HFF-Myc (cell line): ENCODE measurements at regions not wholly inside any gene's neighbourhood (a gene's known extent, or its start where the extent isn't known, plus 50 kb on each side); places are given as distances from the start of the nearest gene placed in this dataset.
"Not testable (repeated sequence)": the region's sequence is repeated elsewhere in the genome, so short reads cannot be mapped to it uniquely, and the experiment has no call there.

Experiments
- DNase-seq: peaks from one replicate; pipeline ENCODE4 v3.0.0-alpha.2; 2011; ENCODE audit warnings: low read depth; ENCODE audit errors: extremely low read depth
- H3K4me3 ChIP-seq: replicated peaks from 2 replicates; pipeline ENCODE4 v1.5.1; 2011; ENCODE audit warnings: low read depth, mild to moderate bottlenecking, control low read depth, low read length
- CTCF ChIP-seq: IDR thresholded peaks from 2 replicates; pipeline ENCODE4 v1.5.1; 2012; ENCODE audit warnings: mild to moderate bottlenecking, low read depth, low read length, control low read depth; ENCODE audit errors: missing control alignments

- peak; percentile 36 for TF ChIP-seq CTCF
- peak; percentile 68 for DNase-seq
- no peak overlapping the region for H3K4me3 ChIP-seq
Measured at GRCh38 chr17:36849871-36850348, 87.4 kb upstream of the LHX1 start.

- DNase-seq = peak; percentile 55
- H3K4me3 ChIP-seq = no peak overlapping the region
- no peak for TF ChIP-seq CTCF
Measured at GRCh38 chr17:36850790-36851189, 86.5 kb upstream of the LHX1 start.

- no peak overlapping the region for H3K4me3 ChIP-seq
- no peak for DNase-seq
- no peak for TF ChIP-seq CTCF
Measured at GRCh38 chr17:36851250-36851649, 86.0 kb upstream of the LHX1 start.

GRCh38 chr17:36852478-36852877 lies 84.8 kb upstream of the LHX1 start:
- DNase-seq = not testable (repeated sequence)

GRCh38 chr17:36854982-36855381 lies 82.3 kb upstream of the LHX1 start:
- no peak for DNase-seq
- H3K4me3 ChIP-seq = no peak overlapping the region
- no peak for TF ChIP-seq CTCF

More at GRCh38 chr17:36852478-36852877, 84.8 kb upstream of the LHX1 start:
- H3K4me3 ChIP-seq = not testable (repeated sequence)

- H3K4me3 ChIP-seq = no peak overlapping the region
- TF ChIP-seq CTCF = no peak
- DNase-seq = no peak
Measured at GRCh38 chr17:36855459-36855858, 81.8 kb upstream of the LHX1 start.

- H3K4me3 ChIP-seq = no peak overlapping the region
- no peak for TF ChIP-seq CTCF
- DNase-seq = no peak
Measured at GRCh38 chr17:36856222-36856621, 81.1 kb upstream of the LHX1 start.
